GM19463 (cell line): ENCODE measurements at regions not wholly inside any gene's neighbourhood (a gene's known extent, or its start where the extent isn't known, plus 50 kb on each side); places are given as distances from the start of the nearest gene placed in this dataset.
"Not testable (repeated sequence)": the region's sequence is repeated elsewhere in the genome, so short reads cannot be mapped to it uniquely, and the experiment has no call there.

Experiments
- ATAC-seq: cut with Tn5 transposase; IDR thresholded peaks from one replicate; pipeline ENCODE4 v1.9.1; 2021; ENCODE audit warnings: mild to moderate bottlenecking, moderate library complexity; ENCODE audit not compliant: unreplicated experiment

GRCh38 chr5:176018598-176018997 is 50.5 kb upstream of the THOC3 start:
- ATAC-seq, result not testable (repeated sequence)

DNA sequence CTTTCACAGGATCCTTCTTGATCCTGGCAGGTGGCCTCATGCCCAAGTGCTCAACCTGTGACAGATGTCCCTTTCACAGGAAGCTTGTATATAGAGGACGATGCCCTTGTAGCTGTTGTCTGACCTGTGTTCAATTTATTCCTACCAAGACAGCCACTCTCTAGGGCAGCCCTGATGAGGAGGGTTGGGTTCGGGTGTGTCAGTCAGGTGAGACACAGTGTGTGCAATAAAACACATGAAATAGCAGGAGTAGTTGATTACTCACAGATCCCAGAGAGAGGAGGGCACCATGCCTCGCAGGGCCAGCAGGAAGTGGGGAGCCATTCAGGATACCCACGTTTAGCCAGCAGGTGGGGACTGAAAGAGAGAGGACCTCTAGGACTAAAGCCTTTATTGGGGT is 52.7 kb upstream of the THOC3 start:
- not testable (repeated sequence) for ATAC-seq

DNA sequence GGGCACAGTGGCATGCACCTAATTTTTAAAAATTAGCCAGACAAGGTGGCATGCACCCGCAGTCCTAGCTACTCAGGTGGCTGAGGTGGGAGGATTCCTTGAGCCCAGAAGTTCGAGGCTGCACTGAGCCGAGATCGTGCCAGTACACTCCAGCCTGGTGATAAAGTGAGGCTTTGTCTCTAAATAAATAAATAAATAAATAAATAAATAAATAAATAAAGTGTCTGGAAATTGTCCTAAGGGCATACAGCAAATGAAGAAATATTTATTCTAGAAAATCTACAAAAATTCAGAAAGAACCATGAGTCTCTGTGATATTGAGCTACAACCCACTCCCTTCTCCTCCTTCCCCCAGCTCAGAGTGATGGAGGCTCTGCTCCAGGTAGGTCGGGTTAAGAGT is 55.4 kb upstream of the THOC3 start:
- ATAC-seq, result not testable (repeated sequence)

- not testable (repeated sequence) for ATAC-seq
Measured at GRCh38 chr5:176029445-176029844, 61.3 kb upstream of the THOC3 start.

DNA sequence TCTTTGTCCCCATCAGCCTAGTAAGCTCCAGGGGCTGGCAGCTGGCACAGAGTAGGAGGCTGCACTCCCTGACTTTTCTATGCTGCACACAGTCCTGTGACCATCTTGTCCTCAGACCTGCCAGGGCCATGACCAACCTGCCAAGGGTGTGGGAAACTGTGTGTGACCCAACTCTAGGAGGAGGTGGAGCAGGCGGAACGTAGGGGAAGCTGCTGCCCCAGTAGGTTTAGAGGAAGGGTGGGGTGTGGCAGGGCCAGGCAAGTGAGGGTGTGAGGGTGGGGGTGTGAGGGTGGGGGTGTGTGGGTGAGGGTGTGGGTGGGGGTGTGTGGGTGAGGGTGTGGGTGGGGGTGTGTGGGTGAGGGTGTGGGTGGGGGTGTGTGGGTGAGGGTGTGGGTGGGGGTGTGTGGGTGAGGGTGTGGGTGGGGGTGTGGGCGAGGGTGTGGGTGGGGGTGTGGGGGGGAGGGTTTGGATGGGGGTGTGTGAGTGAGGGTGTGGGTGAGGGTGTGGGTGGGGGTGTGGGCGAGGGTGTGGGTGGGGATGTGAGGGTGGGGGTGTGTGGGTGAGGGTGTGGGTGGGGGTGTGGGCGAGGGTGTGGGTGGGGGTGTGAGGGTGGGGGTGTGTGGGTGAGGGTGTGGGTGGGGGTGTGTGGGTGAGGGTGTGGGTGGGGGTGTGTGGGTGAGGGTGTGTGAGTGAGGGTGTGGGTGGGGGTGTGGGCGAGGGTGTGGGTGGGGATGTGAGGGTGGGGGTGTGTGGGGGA is 62.4 kb upstream of the THOC3 start:
- ATAC-seq, result not testable (repeated sequence)

DNA sequence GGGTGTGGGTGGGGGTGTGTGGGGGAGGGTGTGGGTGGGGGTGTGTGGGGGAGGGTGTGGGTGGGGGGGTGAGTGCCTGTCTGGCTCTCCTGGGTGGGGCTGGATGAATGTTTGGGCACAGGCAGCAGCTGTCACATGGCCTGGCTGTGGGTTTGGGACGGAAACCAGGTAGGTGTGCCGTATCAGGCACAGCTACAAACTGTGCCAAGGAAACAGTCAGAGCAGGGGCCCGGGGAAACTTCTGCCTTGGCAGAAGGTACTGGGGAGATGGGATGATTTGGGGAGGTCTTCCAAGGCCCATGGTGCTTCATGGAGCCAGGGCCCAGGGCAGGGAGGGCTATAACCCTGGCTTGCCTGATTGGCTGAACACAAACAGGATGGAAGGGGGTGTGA is 63.0 kb upstream of the THOC3 start:
- not testable (repeated sequence) for ATAC-seq

DNA sequence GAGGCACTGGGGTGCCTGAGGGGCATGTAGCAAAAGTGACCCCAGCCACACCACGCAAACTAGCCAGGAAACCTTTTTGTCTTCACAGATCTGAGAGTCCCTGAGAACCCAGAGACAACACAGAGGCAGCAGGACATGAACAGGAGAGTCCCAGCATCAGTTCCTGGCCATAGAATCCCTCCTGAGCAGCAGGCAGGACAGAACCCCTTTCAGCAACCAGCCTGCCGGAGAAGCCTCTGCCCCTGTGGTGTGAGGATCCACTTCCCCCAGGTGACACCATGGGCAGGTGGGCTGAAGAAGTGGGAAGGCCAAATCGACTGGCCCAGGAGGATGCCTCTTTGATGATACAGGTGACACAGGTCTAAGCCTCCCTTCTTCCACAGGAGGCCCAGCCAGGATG is 65.1 kb upstream of the THOC3 start:
- not testable (repeated sequence) for ATAC-seq

DNA sequence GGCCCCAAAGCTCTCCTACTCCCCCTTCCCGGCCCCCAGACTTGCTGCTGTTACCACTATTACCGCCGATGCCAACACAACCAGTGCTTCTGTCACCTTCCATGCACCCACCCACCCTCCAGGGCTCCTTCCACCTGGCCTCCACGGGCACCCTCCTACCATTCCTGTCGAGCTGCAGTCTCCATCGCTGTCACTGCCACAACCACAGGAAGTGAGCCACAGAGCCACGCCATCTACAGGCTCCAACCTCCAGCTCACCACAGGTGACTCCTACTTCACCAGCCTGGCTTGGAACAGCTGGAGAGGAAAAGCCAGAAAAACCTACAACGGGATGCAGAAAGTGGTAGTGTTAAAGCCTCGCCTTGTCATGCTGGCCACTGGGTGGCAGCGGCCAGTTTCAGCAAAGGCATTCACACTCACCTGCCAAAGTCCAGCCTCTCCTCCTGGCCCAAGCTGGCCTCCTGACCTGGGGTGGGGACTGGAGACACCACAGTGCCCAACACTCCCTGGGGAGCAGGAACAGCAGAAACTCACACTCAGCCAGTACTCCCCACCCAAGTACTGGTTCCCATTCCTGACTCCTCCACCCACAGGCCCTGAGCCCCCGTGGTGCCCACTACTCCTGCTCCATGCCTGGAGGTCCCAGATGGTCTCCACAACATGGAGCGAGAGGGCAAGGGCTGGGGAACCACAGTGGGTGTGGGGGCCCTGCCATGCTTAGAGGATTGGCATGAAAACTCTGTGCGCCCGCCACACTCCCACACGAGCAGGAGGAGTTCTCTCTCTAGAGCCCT is 66.5 kb upstream of the THOC3 start:
- not testable (repeated sequence) for ATAC-seq

DNA sequence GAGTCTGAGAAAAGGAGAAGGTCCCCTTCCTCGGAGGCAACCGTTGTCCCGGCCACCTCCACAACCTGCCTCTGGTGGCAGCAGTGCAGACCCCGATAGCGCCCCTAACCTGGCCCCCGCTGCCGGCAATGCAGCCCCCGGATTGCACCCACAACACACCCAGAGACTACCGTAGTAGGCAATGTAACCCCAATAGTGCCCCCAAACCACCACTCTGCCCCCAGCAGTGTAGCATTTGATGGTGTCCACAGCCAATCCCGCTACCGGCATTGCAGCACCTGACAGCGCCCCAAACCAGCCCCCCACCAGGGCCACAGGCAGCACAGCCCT is 67.1 kb upstream of the THOC3 start:
- ATAC-seq, result not testable (repeated sequence)

DNA sequence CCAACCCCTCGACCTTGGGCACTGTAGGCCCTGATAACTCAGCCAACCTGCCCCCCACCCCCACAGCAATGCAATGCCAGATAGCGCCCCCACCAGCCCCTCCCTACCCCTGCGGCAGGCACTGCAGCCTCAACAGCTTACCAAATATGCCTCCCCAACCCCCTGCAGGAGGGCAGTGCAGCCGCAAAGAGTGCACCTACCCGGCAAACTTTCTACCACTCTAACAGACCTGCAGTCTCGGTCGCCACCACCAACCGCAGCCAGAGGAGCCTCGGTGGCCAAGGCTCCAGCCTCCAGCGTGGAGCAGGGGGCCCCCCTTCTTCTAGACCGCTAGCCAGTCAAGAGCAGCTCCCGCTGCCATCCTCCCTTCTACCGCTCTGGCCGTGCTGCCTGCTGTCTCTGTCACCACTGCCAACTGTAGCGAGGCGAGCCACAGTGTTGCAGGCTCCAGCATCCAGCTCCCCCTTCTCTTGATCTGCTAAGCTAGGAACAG is 67.7 kb upstream of the THOC3 start:
- not testable (repeated sequence) for ATAC-seq

DNA sequence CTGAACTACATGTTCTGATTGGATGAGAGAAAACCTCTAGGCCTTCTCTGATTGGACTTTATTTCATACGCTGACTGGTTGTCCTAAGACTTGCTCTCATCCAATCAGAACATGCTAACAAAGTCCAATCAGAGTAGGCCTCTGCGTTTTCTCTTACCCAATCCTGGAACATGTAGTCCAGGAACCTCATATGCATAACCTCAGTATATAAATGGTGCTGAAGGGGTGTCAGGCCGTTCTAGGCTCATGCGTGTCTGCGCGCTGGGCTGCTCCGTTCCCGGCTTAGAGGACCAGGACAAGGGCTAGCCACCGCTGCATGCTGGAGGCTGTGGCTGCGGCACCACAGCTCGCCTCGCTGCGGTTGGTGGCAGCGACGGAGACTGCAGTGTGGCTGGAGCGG is 68.3 kb upstream of the THOC3 start:
- ATAC-seq, result not testable (repeated sequence)

DNA sequence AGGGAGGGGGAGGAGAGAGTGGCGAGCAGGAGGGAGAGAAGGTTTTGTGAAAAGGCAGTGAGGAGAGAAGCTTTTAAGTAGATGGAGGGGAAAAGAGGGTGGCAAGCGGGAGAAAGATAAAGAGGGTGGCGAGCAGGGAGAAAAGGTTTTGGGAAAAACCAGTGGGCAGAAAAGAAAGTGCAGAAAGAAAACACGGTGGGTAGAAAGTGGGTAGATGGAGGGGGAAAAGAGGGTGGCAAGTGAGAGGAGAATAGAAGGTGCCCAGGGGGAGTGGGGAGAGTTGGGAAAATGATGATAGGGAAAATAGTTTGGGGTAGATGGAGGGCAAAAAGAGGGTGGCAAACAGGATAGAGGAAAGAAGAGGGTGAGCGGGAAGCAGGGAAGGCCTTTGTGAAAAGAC is 69.1 kb upstream of the THOC3 start:
- ATAC-seq, result not testable (repeated sequence)

DNA sequence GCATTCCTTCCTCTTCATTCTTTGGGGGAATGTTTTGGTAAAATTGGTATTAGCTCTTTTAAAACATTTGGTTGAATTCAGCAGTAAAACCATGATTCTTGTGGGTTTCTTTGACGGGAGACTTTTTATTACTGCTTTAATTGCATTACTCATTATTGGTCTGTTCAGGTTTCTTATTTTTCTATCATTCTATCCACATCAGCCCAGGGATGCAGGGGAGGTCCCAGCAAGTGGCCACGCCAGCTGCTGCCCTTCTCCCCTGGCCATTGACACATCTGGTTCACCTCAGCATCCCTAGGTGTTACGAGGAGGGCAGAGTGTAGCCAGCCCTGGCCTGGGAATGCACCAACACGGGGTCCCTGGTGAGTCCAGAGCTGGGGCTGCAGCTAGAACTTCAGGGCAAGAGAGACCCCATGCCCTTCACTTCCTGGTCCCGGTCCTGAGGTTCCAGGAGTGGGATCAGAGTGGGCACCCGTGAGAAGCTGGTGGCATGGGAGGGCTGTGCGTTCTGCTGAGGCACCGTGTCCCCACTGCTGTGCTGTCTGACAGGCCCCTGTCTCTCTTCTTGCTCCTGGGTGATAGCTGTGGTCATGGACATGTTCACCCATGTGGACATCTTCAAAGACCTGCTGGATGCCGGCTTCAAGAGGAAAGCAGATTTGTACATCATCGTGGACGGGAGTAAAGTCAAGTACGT is 72.1 kb upstream of the THOC3 start:
- ATAC-seq, result not testable (repeated sequence)

DNA sequence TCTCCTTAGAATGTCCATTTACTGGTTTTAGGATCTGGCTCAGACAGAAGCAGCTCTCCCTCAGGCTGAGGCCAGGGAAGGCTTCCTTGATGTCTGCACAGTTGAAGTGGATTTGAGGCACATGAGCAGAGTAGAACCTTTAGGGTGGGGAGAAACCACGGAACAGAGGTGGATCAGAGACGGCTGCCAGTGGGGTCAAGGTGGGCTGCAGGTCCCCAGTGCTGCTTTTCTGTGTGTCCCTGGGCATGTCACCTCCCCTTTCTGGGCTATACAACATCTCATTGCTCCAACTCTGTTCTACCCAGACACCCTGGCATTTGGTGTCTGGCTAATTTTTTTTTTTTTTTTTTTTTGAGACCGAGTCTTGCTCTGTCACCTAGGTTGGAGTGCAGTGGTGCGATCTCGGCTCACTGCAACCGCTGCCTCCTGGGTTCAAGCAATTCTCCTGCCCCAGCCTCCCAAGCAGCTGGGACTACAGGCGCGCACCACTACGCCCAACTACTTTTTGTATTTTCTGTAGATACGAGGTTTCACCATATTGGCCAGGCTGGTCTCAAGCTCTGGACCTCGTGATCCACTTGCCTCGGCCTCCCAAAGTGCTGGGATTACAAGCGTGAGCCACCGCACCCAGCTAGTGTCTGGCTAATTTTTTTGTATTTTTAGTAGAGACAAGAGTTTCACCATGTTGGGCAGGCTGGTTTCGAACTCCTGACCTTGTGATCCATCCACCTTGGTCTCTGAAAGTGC is 73.3 kb upstream of the THOC3 start:
- not testable (repeated sequence) for ATAC-seq

GRCh38 chr5:176042020-176042658 is 74.0 kb upstream of the THOC3 start:
- ATAC-seq, result not testable (repeated sequence)

GRCh38 chr5:176043252-176043829 is 75.2 kb upstream of the THOC3 start:
- ATAC-seq, result not testable (repeated sequence)

DNA sequence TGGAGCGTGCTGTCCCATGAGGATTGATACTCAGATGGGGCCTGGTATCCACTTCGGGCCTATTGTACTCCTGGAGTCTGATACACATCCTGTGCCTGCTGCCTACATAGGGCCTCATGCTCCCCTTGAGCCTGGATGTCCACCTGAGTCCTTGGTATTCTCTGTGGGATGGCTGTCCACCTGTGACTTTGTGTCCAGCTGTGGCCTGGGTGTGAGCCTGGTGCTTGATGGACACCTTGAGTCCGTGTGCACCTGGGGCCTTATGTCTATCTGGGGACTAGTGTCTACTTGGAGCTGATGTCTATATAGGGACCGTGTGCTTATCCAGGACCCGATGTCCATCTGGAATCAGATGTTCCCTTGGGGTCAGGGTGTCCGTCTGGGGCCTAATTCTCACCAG is 75.9 kb upstream of the THOC3 start:
- ATAC-seq, result not testable (repeated sequence)

GRCh38 chr5:176044431-176044830 is 76.3 kb upstream of the THOC3 start:
- ATAC-seq, result not testable (repeated sequence)

DNA sequence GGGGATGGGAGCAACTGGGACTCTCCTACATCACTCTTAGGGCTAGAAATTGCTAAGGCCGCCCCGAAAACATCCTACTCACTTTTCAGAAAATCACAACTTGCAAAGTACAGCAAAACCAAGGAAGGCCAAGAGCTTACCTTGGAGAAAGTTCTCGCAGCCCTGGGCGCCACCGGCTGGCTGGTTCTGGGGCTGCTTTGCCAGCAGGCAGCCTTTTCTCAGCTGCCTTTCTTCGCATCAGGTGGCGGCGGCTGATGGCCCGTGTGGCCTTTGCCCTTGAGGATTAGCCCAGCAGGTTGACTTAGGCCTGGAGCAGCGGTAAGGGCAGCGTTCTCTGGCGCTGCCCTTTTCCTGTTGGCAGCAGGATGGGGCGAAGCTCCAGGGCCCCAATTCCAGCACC is 77.3 kb upstream of the THOC3 start:
- ATAC-seq, result not testable (repeated sequence)

DNA sequence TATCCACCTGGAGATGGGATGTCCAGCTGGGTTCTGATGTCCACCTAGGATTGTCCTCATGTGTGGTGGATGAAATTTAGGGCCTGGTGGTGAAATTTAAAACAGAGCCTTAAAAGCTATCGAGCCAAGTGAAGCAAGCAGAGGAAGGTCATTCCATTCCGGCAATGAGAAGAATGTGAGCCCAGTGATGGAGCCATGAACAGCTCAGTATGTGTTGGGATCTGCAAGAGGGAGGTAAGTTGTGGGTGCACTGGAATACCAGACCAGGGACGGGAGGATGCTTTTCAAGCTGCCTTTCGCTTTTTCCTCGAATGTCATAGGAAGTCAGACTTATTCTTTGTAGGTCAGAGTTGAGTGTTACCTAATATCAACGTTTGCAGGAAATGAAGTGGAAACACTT is 80.6 kb upstream of the THOC3 start:
- not testable (repeated sequence) for ATAC-seq
